Gastroesophageal sphincter (tissue), 3 donors: ENCODE measurements at regions not wholly inside any gene's neighbourhood (a gene's known extent, or its start where the extent isn't known, plus 50 kb on each side); places are given as distances from the start of the nearest gene placed in this dataset.

Experiments used
- CTCF ChIP-seq, 4 experiments: fragments of 200-600 bp in 2 of 4; fragments of 450-650 bp in 2 of 4; sonication (generic) in 1 of 4; IDR thresholded peaks; one replicate each; pipeline ENCODE4 v1.5.1; 2017 to 2019; ENCODE audit warnings: antibody characterized with exemption in 4 of 4, mild to moderate bottlenecking in 2 of 4, moderate library complexity in 2 of 4
- POLR2A ChIP-seq, 2 donors: fragments of 450-650 bp; IDR thresholded peaks; one replicate each; pipeline ENCODE4 v1.6.1; 2017; ENCODE audit warnings: antibody characterized with exemption in 2 of 2, mild to moderate bottlenecking in 2 of 2, moderate library complexity in 1 of 2
- POLR2AphosphoS5 ChIP-seq: sonication (generic); formaldehyde crosslinking; IDR thresholded peaks from one replicate; pipeline ENCODE4 v1.6.1; 2017; ENCODE audit warnings: antibody characterized with exemption

- TF ChIP-seq POLR2AphosphoS5 (no peak), CTCF (IDR thresholded peaks at IDR 0.05) (no peak), POLR2A (IDR thresholded peaks at IDR 0.05) (no peak)
These were observed 499.5 kb downstream of the ENC1 start for GRCh38 chr5:74141053-74141452.
